Panc1 (cell line): ENCODE measurements at regions not wholly inside any gene's neighbourhood (a gene's known extent, or its start where the extent isn't known, plus 50 kb on each side); places are given as distances from the start of the nearest gene placed in this dataset.

ENCODE experiments used
- ATAC-seq: fragments of 200-7000 bp; cut with Tn5 transposase; 2 replicates; pipeline ENCODE4 v1.9.1; 2020; ENCODE audit warnings: mild to moderate bottlenecking, moderate library complexity
- BruUV-seq: library from RNA; stranded (reverse); fragments of 400-500 nt; replicated peaks from 2 replicates; lab custom pipeline; 2021; lab: Mats Ljungman, UMichigan
- CTCF ChIA-PET: fragments of 300-600 bp; sonication (Branson Sonifier 250); formaldehyde crosslinking; loops from one replicate; lab custom pipeline; 2022; ENCODE audit warnings: antibody characterized with exemption; lab: Charles Lee
- POLR2A ChIA-PET: fragments of 300-600 bp; sonication (Branson Sonifier 250); formaldehyde crosslinking; loops from one replicate; lab custom pipeline; 2022; ENCODE audit warnings: antibody characterized with exemption; lab: Charles Lee
- DNase-seq: peaks from one replicate; pipeline ENCODE4 v3.0.0-alpha.2; 2010; ENCODE audit warnings: low read depth, low spot score
- H3K27ac ChIP-seq: 2 replicates; pipeline ENCODE4 v1.5.1; 2011; ENCODE audit warnings: mild to moderate bottlenecking, low read length, inconsistent platforms
- H3K27me3 ChIP-seq: fragments of 200-500 bp; sonication (Bioruptor generic); 2 replicates; pipeline ENCODE4 v1.6.0; 2014; ENCODE audit warnings: low read length, inconsistent platforms; ENCODE audit not compliant: control insufficient read depth, insufficient read depth
- H3K36me3 ChIP-seq: fragments of 200-500 bp; sonication (Bioruptor generic); 2 replicates; pipeline ENCODE4 v1.5.1; 2014; ENCODE audit warnings: inconsistent platforms, mild to moderate bottlenecking, low read length, moderate library complexity; ENCODE audit not compliant: control insufficient read depth, insufficient read depth
- H3K4me1 ChIP-seq: 2 replicates; pipeline ENCODE4 v1.5.1; 2011; ENCODE audit warnings: inconsistent platforms, mild to moderate bottlenecking, low read length, moderate library complexity; ENCODE audit not compliant: control insufficient read depth, insufficient read depth
- H3K4me3 ChIP-seq, 2 experiments: 2 replicates each; pipeline ENCODE4 v1.5.1; 2011 to 2012; ENCODE audit warnings: low read depth in 2 of 2, low read length in 2 of 2, mild to moderate bottlenecking in 2 of 2, inconsistent platforms in 1 of 2, moderate library complexity in 1 of 2
- H3K9me3 ChIP-seq: fragments of 200-500 bp; sonication (Bioruptor generic); 2 replicates; pipeline ENCODE4 v1.5.1; 2014; ENCODE audit warnings: low read depth, mild to moderate bottlenecking, inconsistent platforms, low read length, moderate library complexity; ENCODE audit not compliant: control insufficient read depth, insufficient read depth
- CTCF ChIP-seq: fragments of 450-650 bp; IDR thresholded peaks from 2 replicates; pipeline ENCODE4 v1.5.1; 2017; ENCODE audit warnings: mild to moderate bottlenecking
- POLR2AphosphoS5 ChIP-seq: IDR thresholded peaks from 2 replicates; pipeline ENCODE4 v1.6.1; 2012; ENCODE audit warnings: mild to moderate bottlenecking, low read depth, low read length, moderate library complexity
- REST ChIP-seq, 2 experiments: IDR thresholded peaks; 2 replicates each; pipeline ENCODE4 v1.6.1; 2011 to 2012; ENCODE audit warnings: low read depth in 2 of 2, control low read depth in 1 of 2, low read length in 1 of 2, mild to moderate bottlenecking in 1 of 2, moderate library complexity in 1 of 2; ENCODE audit not compliant: insufficient read depth in 1 of 2
- SIN3A ChIP-seq: IDR thresholded peaks from 2 replicates; pipeline ENCODE4 v1.6.1; 2012; ENCODE audit warnings: low read depth, mild to moderate bottlenecking, low read length, moderate library complexity, borderline replicate concordance; ENCODE audit not compliant: insufficient read depth
- TCF7L2 ChIP-seq: IDR thresholded peaks from 2 replicates; pipeline ENCODE4 v1.6.1; 2011; ENCODE audit warnings: mild to moderate bottlenecking, low read depth, low read length, inconsistent platforms
- in situ Hi-C: cut with HindIII; loops from 2 replicates; pipeline ENCODE4 v1.10.0; 2016; ENCODE audit warnings: low sequenced_read_pairs, low pct_unique_long_range_greater_than_20kb
- intact Hi-C: fragments of 100-400 bp; cut with micrococcal nuclease; formaldehyde crosslinking; loops from one replicate; pipeline ENCODE4 v1.10.0; 2022; ENCODE audit not compliant: unreplicated experiment

- ChIA-PET CTCF (no interaction called here), POLR2A (no interaction called here)
- H3K27me3 ChIP-seq: no peaks in the 10 kb centered on the region
- no peaks in the 10 kb centered on the region for H3K9me3 ChIP-seq
- in situ Hi-C loops: no loop called here
- H3K4me1 ChIP-seq: no peaks in the 10 kb centered on the region
- H3K36me3 ChIP-seq: no peaks in the 10 kb centered on the region
- no TSS peak for BruUV-seq
- DNase-seq (no peak), ATAC-seq (no peak)
- TF ChIP-seq SIN3A: no peak
- TF ChIP-seq TCF7L2: no peak
- no peak for TF ChIP-seq REST (IDR thresholded peaks at IDR 0.05; ENCODE audit: insufficient read depth in 1 of 2, low read depth in 2 of 2, low read length in 1 of 2)
- TF ChIP-seq POLR2AphosphoS5: no peak
- no peak for TF ChIP-seq CTCF
- no peak overlapping the region for H3K27ac ChIP-seq
- H3K4me3 ChIP-seq: no peak overlapping the region
- intact Hi-C loops: no loop called here
Measured at GRCh38 chr1:217969428-217969827, 315.7 kb upstream of the RRP15 start.

- ChIA-PET CTCF (no interaction called here), POLR2A (no interaction called here)
- in situ Hi-C loops: no loop called here
- H3K4me3 ChIP-seq: no peak overlapping the region
- BruUV-seq: no TSS peak
- H3K4me1 ChIP-seq: no peaks in the 10 kb centered on the region
- no peak for DNase-seq
- H3K27ac ChIP-seq: no peak overlapping the region
- H3K27me3 ChIP-seq: no peaks in the 10 kb centered on the region
- H3K9me3 ChIP-seq: no peaks in the 10 kb centered on the region
- TF ChIP-seq CTCF (no peak), TCF7L2 (no peak), SIN3A (no peak), REST (IDR thresholded peaks at IDR 0.05; ENCODE audit: insufficient read depth in 1 of 2, low read depth in 2 of 2, low read length in 1 of 2) (no peak), POLR2AphosphoS5 (no peak)
- H3K36me3 ChIP-seq: no peaks in the 10 kb centered on the region
- intact Hi-C loops: no loop called here
- no peak for ATAC-seq
Measured at GRCh38 chr1:217977943-217978342, 307.1 kb upstream of the RRP15 start.
